Mesendoderm (in vitro differentiated cells): ENCODE measurements at regions not wholly inside any gene's neighbourhood (a gene's known extent, or its start where the extent isn't known, plus 50 kb on each side); places are given as distances from the start of the nearest gene placed in this dataset.

Experiments
- DNase-seq: peaks from one replicate; pipeline ENCODE4 v3.0.0; 2013
- H2AK5ac ChIP-seq: 2 replicates; pipeline ENCODE4 v1.6.1; 2013; ENCODE audit warnings: low read length, inconsistent platforms
- H2BK120ac ChIP-seq: 2 replicates; pipeline ENCODE4 v1.6.1; 2013; ENCODE audit warnings: low read depth, mild to moderate bottlenecking, low read length, moderate library complexity, mixed read lengths
- H2BK15ac ChIP-seq: replicated peaks from 2 replicates; pipeline ENCODE4 v1.6.1; 2013; ENCODE audit warnings: low read depth, mild to moderate bottlenecking, moderate library complexity
- H2BK5ac ChIP-seq: 2 replicates; pipeline ENCODE4 v1.6.1; 2013; ENCODE audit warnings: low read length, inconsistent platforms
- H3K18ac ChIP-seq: 2 replicates; pipeline ENCODE4 v1.6.1; 2013; ENCODE audit warnings: mild to moderate bottlenecking, low read length, mixed read lengths
- H3K23ac ChIP-seq: one replicate; pipeline ENCODE4 v1.6.1; 2013; ENCODE audit warnings: low read length
- H3K27ac ChIP-seq: 2 replicates; pipeline ENCODE4 v1.5.1; 2013; ENCODE audit warnings: low read depth, mild to moderate bottlenecking, inconsistent platforms, low read length, moderate library complexity
- H3K27me3 ChIP-seq: 2 replicates; pipeline ENCODE4 v1.6.1; 2013; ENCODE audit warnings: low read length, control low read depth, mild to moderate bottlenecking, inconsistent platforms; ENCODE audit not compliant: insufficient read depth, poor library complexity
- H3K36me3 ChIP-seq: 2 replicates; pipeline ENCODE4 v1.6.1; 2013; ENCODE audit warnings: low read length, inconsistent platforms; ENCODE audit not compliant: control insufficient read depth, insufficient read depth
- H3K4ac ChIP-seq: one replicate; pipeline ENCODE4 v1.6.1; 2013; ENCODE audit warnings: low read depth, mild to moderate bottlenecking, low read length, moderate library complexity
- H3K4me1 ChIP-seq: 2 replicates; pipeline ENCODE4 v1.6.1; 2013; ENCODE audit warnings: low read depth, low read length, inconsistent platforms; ENCODE audit not compliant: control insufficient read depth
- H3K4me2 ChIP-seq: 2 replicates; pipeline ENCODE4 v1.6.1; 2013; ENCODE audit warnings: low read length
- H3K4me3 ChIP-seq: 2 replicates; pipeline ENCODE4 v1.5.1; 2013; ENCODE audit warnings: mild to moderate bottlenecking, low read length
- H3K56ac ChIP-seq: one replicate; pipeline ENCODE4 v1.6.1; 2013; ENCODE audit warnings: low read length
- H3K79me1 ChIP-seq: 2 replicates; pipeline ENCODE4 v1.6.1; 2013; ENCODE audit warnings: low read length, inconsistent platforms
- H3K79me2 ChIP-seq: 2 replicates; pipeline ENCODE4 v1.6.1; 2013; ENCODE audit warnings: mild to moderate bottlenecking, low read length; ENCODE audit not compliant: control insufficient read depth, insufficient read depth
- H3K9ac ChIP-seq: 2 replicates; pipeline ENCODE4 v1.6.1; 2013; ENCODE audit warnings: low read length, inconsistent platforms
- H4K5ac ChIP-seq: one replicate; pipeline ENCODE4 v1.6.1; 2013; ENCODE audit warnings: low read length
- H4K8ac ChIP-seq: one replicate; pipeline ENCODE4 v1.6.1; 2013; ENCODE audit warnings: low read depth, mild to moderate bottlenecking, control low read depth, low read length, moderate library complexity
- WGBS: extraction: QIAGEN DNeasy Blood & Tissue Kit; methylation state at CpG from one replicate; pipeline ENCODE4 v1.1.7; 2013; ENCODE audit warnings: low lambda C conversion rate, missing lambda C conversion rate; ENCODE audit not compliant: insufficient coverage; ENCODE audit errors: extremely low coverage; 5-methylcytosine and 5-hydroxymethylcytosine counted together

GRCh38 chr2:123015186-123015585 is 1009.9 kb upstream of the CNTNAP5 start:
- Histone ChIP-seq H2AK5ac (no peak overlapping the region), H4K5ac (no peak overlapping the region), H3K4me1 (no peaks in the 10 kb centered on the region), H3K36me3 (no peaks in the 10 kb centered on the region), H3K18ac (no peak overlapping the region), H3K4me3 (no peak overlapping the region), H3K79me1 (no peaks in the 10 kb centered on the region), H3K4ac (no peak overlapping the region), H3K9ac (no peak overlapping the region), H3K56ac (no peak overlapping the region), H3K27ac (no peak overlapping the region), H3K79me2 (no peaks in the 10 kb centered on the region), H3K27me3 (peaks cover 2% of the 10 kb centered on the region), H2BK15ac (no peak overlapping the region), H3K23ac (no peak overlapping the region), H4K8ac (no peak overlapping the region), H2BK5ac (no peak overlapping the region), H2BK120ac (no peak overlapping the region), H3K4me2 (no peak overlapping the region)
- no peak for DNase-seq
- no CpG with 5 or more reads among the region's 2 CpGs for WGBS

GRCh38 chr2:123035541-123035940 is 989.5 kb upstream of the CNTNAP5 start:
- no peak for DNase-seq

DNA sequence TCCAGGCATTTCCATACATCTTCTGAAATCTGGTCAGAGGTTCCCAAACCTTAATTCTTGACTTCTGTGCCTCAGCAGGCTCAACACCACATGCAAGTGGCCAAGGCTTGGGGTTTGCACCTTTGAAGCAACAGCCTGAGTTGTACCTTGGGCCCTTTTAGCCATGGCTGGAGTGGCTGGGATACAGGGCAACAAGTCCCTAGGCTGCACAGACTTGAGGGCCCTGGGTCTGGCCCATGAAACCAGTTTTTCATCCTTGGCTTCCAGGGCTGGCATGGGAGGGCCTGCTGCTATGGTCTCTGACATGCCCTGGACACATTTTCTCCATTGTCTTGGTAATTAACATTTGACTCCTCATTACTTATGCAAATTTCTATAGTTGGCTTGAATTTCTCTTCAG is 988.8 kb upstream of the CNTNAP5 start:
- no peak overlapping the region for H3K9ac ChIP-seq
- no peak overlapping the region for H2BK120ac ChIP-seq
- H4K8ac ChIP-seq: no peak overlapping the region
- no peaks in the 10 kb centered on the region for H3K36me3 ChIP-seq
- no peak overlapping the region for H3K4me3 ChIP-seq
- no peaks in the 10 kb centered on the region for H3K4me1 ChIP-seq
- H3K4me2 ChIP-seq: no peak overlapping the region
- H3K4ac ChIP-seq: no peak overlapping the region
- H3K27ac ChIP-seq: no peak overlapping the region
- no peaks in the 10 kb centered on the region for H3K79me1 ChIP-seq
- H4K5ac ChIP-seq: no peak overlapping the region
- no peaks in the 10 kb centered on the region for H3K27me3 ChIP-seq
- H2BK15ac ChIP-seq: no peak overlapping the region
- DNase-seq: no peak
- no peak overlapping the region for H2BK5ac ChIP-seq
- H2AK5ac ChIP-seq: no peak overlapping the region
- no peak overlapping the region for H3K18ac ChIP-seq
- no peaks in the 10 kb centered on the region for H3K79me2 ChIP-seq
- no peak overlapping the region for H3K23ac ChIP-seq
- H3K56ac ChIP-seq: no peak overlapping the region

More at GRCh38 chr2:123035541-123035940, 989.5 kb upstream of the CNTNAP5 start:
- H3K4ac ChIP-seq: no peak overlapping the region
- no peak overlapping the region for H3K56ac ChIP-seq
- H3K4me1 ChIP-seq: no peaks in the 10 kb centered on the region
- no peaks in the 10 kb centered on the region for H3K79me1 ChIP-seq
- no peak overlapping the region for H2BK120ac ChIP-seq
- no peak overlapping the region for H3K27ac ChIP-seq
- H3K27me3 ChIP-seq: no peaks in the 10 kb centered on the region
- WGBS: no CpG with 5 or more reads among the region's 1 CpG
- H3K23ac ChIP-seq: no peak overlapping the region
- no peaks in the 10 kb centered on the region for H3K79me2 ChIP-seq
- H2AK5ac ChIP-seq: no peak overlapping the region
- H3K4me2 ChIP-seq: no peak overlapping the region
- no peaks in the 10 kb centered on the region for H3K36me3 ChIP-seq
- no peak overlapping the region for H4K8ac ChIP-seq
- H3K4me3 ChIP-seq: no peak overlapping the region
- no peak overlapping the region for H3K9ac ChIP-seq
- no peak overlapping the region for H2BK5ac ChIP-seq
- H4K5ac ChIP-seq: no peak overlapping the region
- H3K18ac ChIP-seq: no peak overlapping the region
- H2BK15ac ChIP-seq: no peak overlapping the region

GRCh38 chr2:123040506-123040905 is 984.6 kb upstream of the CNTNAP5 start:
- H2BK120ac ChIP-seq: no peak overlapping the region
- no peaks in the 10 kb centered on the region for H3K36me3 ChIP-seq
- H3K27me3 ChIP-seq: no peaks in the 10 kb centered on the region
- H3K79me2 ChIP-seq: no peaks in the 10 kb centered on the region
- H2AK5ac ChIP-seq: no peak overlapping the region
- H3K18ac ChIP-seq: no peak overlapping the region
- no peak overlapping the region for H4K8ac ChIP-seq
- H3K4me2 ChIP-seq: no peak overlapping the region
- H3K4me1 ChIP-seq: no peaks in the 10 kb centered on the region
- no peak overlapping the region for H3K4me3 ChIP-seq
- no peak overlapping the region for H4K5ac ChIP-seq
- no peaks in the 10 kb centered on the region for H3K79me1 ChIP-seq
- H2BK15ac ChIP-seq: no peak overlapping the region
- no peak overlapping the region for H3K23ac ChIP-seq
- no peak overlapping the region for H3K4ac ChIP-seq
- H2BK5ac ChIP-seq: no peak overlapping the region
- DNase-seq: no peak
- no peak overlapping the region for H3K27ac ChIP-seq
- WGBS: no CpG with 5 or more reads among the region's 1 CpG
- H3K56ac ChIP-seq: no peak overlapping the region
- no peak overlapping the region for H3K9ac ChIP-seq

- Histone ChIP-seq H4K5ac (no peak overlapping the region), H2BK120ac (no peak overlapping the region), H3K9ac (no peak overlapping the region), H3K4me2 (no peak overlapping the region), H3K79me1 (no peaks in the 10 kb centered on the region), H3K18ac (no peak overlapping the region), H3K27ac (no peak overlapping the region), H3K23ac (no peak overlapping the region), H2BK15ac (no peak overlapping the region), H3K36me3 (no peaks in the 10 kb centered on the region), H3K4me3 (no peak overlapping the region), H3K4ac (no peak overlapping the region), H3K4me1 (no peaks in the 10 kb centered on the region), H2BK5ac (no peak overlapping the region), H4K8ac (no peak overlapping the region), H2AK5ac (no peak overlapping the region), H3K56ac (no peak overlapping the region), H3K79me2 (no peaks in the 10 kb centered on the region), H3K27me3 (no peaks in the 10 kb centered on the region)
- WGBS: no CpG with 5 or more reads among the region's 1 CpG
- no peak for DNase-seq
These were observed 981.6 kb upstream of the CNTNAP5 start for GRCh38 chr2:123043458-123043857.

DNA sequence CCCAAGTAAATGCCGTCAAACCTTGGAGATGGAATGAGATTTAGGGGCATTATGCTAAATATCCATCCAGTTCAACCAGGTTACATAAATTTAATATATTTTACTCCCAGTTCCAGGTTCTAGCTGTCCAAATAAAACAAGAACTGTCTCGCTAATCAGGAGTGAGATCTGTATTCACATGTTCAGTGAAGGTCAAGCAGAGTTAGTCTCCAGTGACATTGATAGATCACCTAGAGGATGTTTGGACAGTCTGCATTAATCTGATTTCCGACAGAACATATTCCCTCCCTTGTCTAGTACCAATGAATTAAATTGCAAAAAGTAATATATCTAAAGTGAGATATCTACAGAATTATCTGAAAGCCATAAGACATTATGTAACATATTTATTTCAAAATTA is 979.4 kb upstream of the CNTNAP5 start:
- Histone ChIP-seq H4K5ac (no peak overlapping the region), H3K36me3 (no peaks in the 10 kb centered on the region)
- WGBS: no CpG with 5 or more reads among the region's 3 CpGs

More for the DNA sequence above, 979.4 kb upstream of the CNTNAP5 start:
- Histone ChIP-seq H3K4me3 (no peak overlapping the region), H3K4ac (no peak overlapping the region), H2BK120ac (no peak overlapping the region), H3K4me1 (no peaks in the 10 kb centered on the region), H3K27ac (no peak overlapping the region), H3K9ac (no peak overlapping the region), H2AK5ac (no peak overlapping the region), H4K8ac (no peak overlapping the region), H3K18ac (no peak overlapping the region), H3K56ac (no peak overlapping the region), H2BK5ac (no peak overlapping the region), H3K79me1 (no peaks in the 10 kb centered on the region), H2BK15ac (no peak overlapping the region), H3K4me2 (no peak overlapping the region), H3K79me2 (no peaks in the 10 kb centered on the region), H3K23ac (no peak overlapping the region), H3K27me3 (no peaks in the 10 kb centered on the region)
- DNase-seq: no peak
